GM10266 (cell line): ENCODE measurements at regions not wholly inside any gene's neighbourhood (a gene's known extent, or its start where the extent isn't known, plus 50 kb on each side); places are given as distances from the start of the nearest gene placed in this dataset.

Experiments used
- DNase-seq: peaks from one replicate; pipeline ENCODE4 v3.0.0; 2012; ENCODE audit errors: extremely low spot score
- CTCF ChIP-seq: IDR thresholded peaks from 2 replicates; pipeline ENCODE4 v1.5.1; 2012; ENCODE audit warnings: mild to moderate bottlenecking, low read depth; ENCODE audit not compliant: control insufficient read depth, insufficient read depth; ENCODE audit errors: missing control alignments

- TF ChIP-seq CTCF = no peak
- no peak for DNase-seq
These were observed 150.1 kb downstream of the PPP1R2C start for GRCh38 chrX:42627891-42628290.

- no peak for DNase-seq
- TF ChIP-seq CTCF = no peak
These were observed 153.4 kb downstream of the PPP1R2C start for GRCh38 chrX:42624524-42624923.

GRCh38 chrX:42619068-42619467, 158.9 kb downstream of the PPP1R2C start:
- TF ChIP-seq CTCF = no peak
- no peak for DNase-seq

DNA sequence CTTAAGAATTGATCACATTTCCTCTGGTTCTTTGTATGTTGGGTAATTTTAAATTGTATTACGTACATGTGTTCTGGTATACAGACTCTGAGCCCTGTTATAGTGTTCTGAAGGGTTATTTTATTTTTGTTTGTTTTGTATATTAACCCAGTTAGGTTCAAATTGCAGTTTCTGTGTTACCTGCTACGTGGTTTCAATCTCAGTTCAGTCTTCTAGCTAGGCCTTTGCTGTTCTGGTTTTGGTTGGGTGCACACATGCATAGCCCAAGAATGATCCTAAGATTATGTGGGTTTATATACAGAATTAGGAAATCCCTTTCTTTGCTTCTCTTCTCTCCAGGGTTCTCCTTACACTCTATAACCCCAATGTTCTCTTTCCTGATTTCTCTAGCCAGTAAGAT, 161.0 kb downstream of the PPP1R2C start:
- DNase-seq = no peak
- TF ChIP-seq CTCF = no peak

DNA sequence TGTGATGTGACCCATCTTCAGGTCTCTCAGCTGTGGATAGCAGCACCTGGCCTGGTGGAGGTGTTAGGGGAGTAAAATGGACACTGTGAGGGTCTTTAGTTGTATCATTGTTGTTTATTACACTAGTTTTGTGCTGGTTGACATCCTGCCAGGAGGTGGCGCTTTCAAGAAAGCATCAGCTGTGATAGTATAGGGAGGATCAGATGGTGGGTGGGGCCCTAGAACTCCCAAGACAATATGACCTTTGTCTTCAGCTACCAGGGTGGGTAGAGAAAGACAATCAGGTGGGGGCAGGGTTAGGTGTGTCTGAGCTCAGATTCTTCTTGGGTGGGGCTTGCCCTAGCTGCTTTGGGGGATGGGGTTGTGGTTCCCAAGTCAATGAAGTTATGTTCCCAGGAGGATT, 162.8 kb downstream of the PPP1R2C start:
- no peak for DNase-seq
- no peak for TF ChIP-seq CTCF

- DNase-seq = no peak
- TF ChIP-seq CTCF = no peak
These were observed 171.4 kb downstream of the PPP1R2C start for GRCh38 chrX:42606591-42606990.

- TF ChIP-seq CTCF = no peak
- DNase-seq = no peak
These were observed 173.7 kb downstream of the PPP1R2C start for GRCh38 chrX:42604302-42604701.

DNA sequence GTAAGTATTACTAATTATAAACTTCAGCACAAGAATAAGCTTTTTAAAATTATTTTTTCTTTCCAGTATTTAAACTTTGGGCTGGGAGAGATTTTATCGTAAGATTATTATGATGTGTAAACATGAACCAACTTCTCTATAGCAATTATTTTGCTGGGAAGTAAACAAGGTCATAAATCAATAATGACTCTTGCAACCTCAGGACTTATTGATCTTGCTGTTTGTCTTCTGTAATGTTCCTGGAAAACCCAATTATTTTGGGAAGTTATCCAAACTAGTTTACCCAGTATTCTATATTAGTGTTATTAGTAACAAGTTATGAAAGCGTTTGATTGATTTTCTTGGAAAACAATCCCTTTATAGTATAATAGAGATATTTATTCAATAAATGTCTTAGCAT, 174.9 kb downstream of the PPP1R2C start:
- no peak for DNase-seq
- TF ChIP-seq CTCF = no peak
